KMS-11 (cell line): ENCODE measurements at regions not wholly inside any gene's neighbourhood (a gene's known extent, or its start where the extent isn't known, plus 50 kb on each side); places are given as distances from the start of the nearest gene placed in this dataset.

Experiments used
- H2AFZ ChIP-seq: fragments of 200-600 bp; sonication (generic); 2 replicates; pipeline ENCODE4 v1.6.1; 2016; ENCODE audit warnings: antibody characterized with exemption, mixed run types, low read depth
- H3K27ac ChIP-seq: fragments of 200-600 bp; sonication (generic); 2 replicates; pipeline ENCODE4 v1.6.1; 2016; ENCODE audit warnings: mild to moderate bottlenecking, mixed run types
- H3K27me3 ChIP-seq: fragments of 200-600 bp; sonication (generic); 2 replicates; pipeline ENCODE4 v1.6.1; 2017; ENCODE audit warnings: mild to moderate bottlenecking, low read depth, mixed run types, moderate library complexity; ENCODE audit not compliant: insufficient read depth
- H3K36me3 ChIP-seq: fragments of 200-600 bp; sonication (generic); 2 replicates; pipeline ENCODE4 v1.6.1; 2017; ENCODE audit warnings: mild to moderate bottlenecking, mixed run types; ENCODE audit not compliant: insufficient read depth
- H3K4me1 ChIP-seq: fragments of 200-600 bp; sonication (generic); 2 replicates; pipeline ENCODE4 v1.6.1; 2016; ENCODE audit warnings: mild to moderate bottlenecking, low read depth, mixed run types; ENCODE audit not compliant: poor library complexity, severe bottlenecking
- H3K4me2 ChIP-seq: fragments of 200-600 bp; sonication (generic); 2 replicates; pipeline ENCODE4 v1.7.0; 2016; ENCODE audit warnings: mild to moderate bottlenecking, mixed run types
- H3K4me3 ChIP-seq: fragments of 200-600 bp; sonication (generic); IDR thresholded peaks from 2 replicates; pipeline ENCODE4 v1.6.1; 2017; ENCODE audit warnings: low read depth, low read length, mixed read lengths; ENCODE audit not compliant: insufficient read depth
- H3K79me2 ChIP-seq: fragments of 200-600 bp; sonication (generic); 2 replicates; pipeline ENCODE4 v1.6.1; 2016; ENCODE audit warnings: low read depth, mixed run types; ENCODE audit not compliant: insufficient read depth
- H3K9ac ChIP-seq: fragments of 200-600 bp; sonication (generic); 2 replicates; pipeline ENCODE4 v1.6.1; 2016; ENCODE audit warnings: mild to moderate bottlenecking, mixed run types
- H4K20me1 ChIP-seq: fragments of 200-600 bp; sonication (generic); 2 replicates; pipeline ENCODE4 v1.6.1; 2016; ENCODE audit warnings: mild to moderate bottlenecking, mixed run types; ENCODE audit not compliant: insufficient read depth
- CTCF ChIP-seq: fragments of 200-600 bp; sonication (generic); conservative IDR thresholded peaks from 2 replicates; pipeline ENCODE4 v1.6.1; 2017; ENCODE audit warnings: low read depth, mild to moderate bottlenecking, antibody characterized with exemption, low read length, moderate library complexity, mixed read lengths

GRCh38 chr16:86852135-86852534 lies 273.8 kb downstream of the FOXL1 start:
- H2AFZ ChIP-seq, result no peak overlapping the region
- H3K27me3 ChIP-seq, result peaks cover 5% of the 10 kb centered on the region; the same call in 1 of the 2 replicates
- no peak for TF ChIP-seq CTCF
- no peaks in the 10 kb centered on the region for H3K36me3 ChIP-seq
- no peaks in the 10 kb centered on the region for H4K20me1 ChIP-seq
- H3K4me3 ChIP-seq, result no peak overlapping the region
- H3K9ac ChIP-seq, result no peak overlapping the region
- H3K79me2 ChIP-seq, result no peaks in the 10 kb centered on the region
- H3K27ac ChIP-seq, result no peak overlapping the region
- H3K4me1 ChIP-seq, result no peaks in the 10 kb centered on the region
- no peak overlapping the region for H3K4me2 ChIP-seq

- Histone ChIP-seq H3K4me1 (no peaks in the 10 kb centered on the region), H3K79me2 (no peaks in the 10 kb centered on the region), H2AFZ (no peak overlapping the region), H3K27ac (no peak overlapping the region), H3K36me3 (no peaks in the 10 kb centered on the region), H3K27me3 (0 out of 2 replicates have a peak, but pooled peaks cover 5% of the 10 kb centered on the region), H4K20me1 (no peaks in the 10 kb centered on the region), H3K4me3 (no peak overlapping the region), H3K4me2 (no peak overlapping the region), H3K9ac (no peak overlapping the region)
- TF ChIP-seq CTCF, result no peak
Measured at GRCh38 chr16:86854058-86854621, 275.8 kb downstream of the FOXL1 start.

GRCh38 chr16:86854626-86855294 lies 276.4 kb downstream of the FOXL1 start:
- Histone ChIP-seq H3K27ac (no peak overlapping the region), H3K4me1 (no peaks in the 10 kb centered on the region), H3K27me3 (peaks cover 9% of the 10 kb centered on the region; the same call in 1 of the 2 replicates), H3K36me3 (no peaks in the 10 kb centered on the region), H3K4me2 (no peak overlapping the region), H3K4me3 (no peak overlapping the region), H3K9ac (no peak overlapping the region), H2AFZ (no peak overlapping the region), H3K79me2 (no peaks in the 10 kb centered on the region), H4K20me1 (no peaks in the 10 kb centered on the region)
- no peak for TF ChIP-seq CTCF

GRCh38 chr16:86856946-86857586 lies 278.7 kb downstream of the FOXL1 start:
- Histone ChIP-seq H3K4me2 (no peak overlapping the region), H2AFZ (no peak overlapping the region), H3K79me2 (no peaks in the 10 kb centered on the region), H3K36me3 (no peaks in the 10 kb centered on the region), H3K4me1 (no peaks in the 10 kb centered on the region), H3K27me3 (peaks cover 13% of the 10 kb centered on the region; the same call in 1 of the 2 replicates), H3K27ac (no peak overlapping the region), H4K20me1 (no peaks in the 10 kb centered on the region), H3K9ac (no peak overlapping the region), H3K4me3 (no peak overlapping the region)
- TF ChIP-seq CTCF, result no peak
